Vagina (tissue), 2 donors: ENCODE measurements at regions not wholly inside any gene's neighbourhood (a gene's known extent, or its start where the extent isn't known, plus 50 kb on each side); places are given as distances from the start of the nearest gene placed in this dataset.

ENCODE experiments used
- POLR2AphosphoS5 ChIP-seq, 2 donors: sonication (generic); formaldehyde crosslinking; IDR thresholded peaks; one replicate each; pipeline ENCODE4 v1.9.0; 2017; ENCODE audit warnings: antibody characterized with exemption in 2 of 2, mild to moderate bottlenecking in 2 of 2, low read depth in 1 of 2; ENCODE audit not compliant: insufficient read depth in 1 of 2
- TF ChIP-seq, protein P1 (sequence below), 3 experiments: fragments of 450-650 bp in 2 of 3; fragments of 200-600 bp in 1 of 3; sonication (generic) in 1 of 3; IDR thresholded peaks; one replicate each; pipeline ENCODE4 v1.5.1; 2017 to 2019; ENCODE audit warnings: antibody characterized with exemption in 3 of 3, mild to moderate bottlenecking in 2 of 3, moderate library complexity in 2 of 3

DNA sequence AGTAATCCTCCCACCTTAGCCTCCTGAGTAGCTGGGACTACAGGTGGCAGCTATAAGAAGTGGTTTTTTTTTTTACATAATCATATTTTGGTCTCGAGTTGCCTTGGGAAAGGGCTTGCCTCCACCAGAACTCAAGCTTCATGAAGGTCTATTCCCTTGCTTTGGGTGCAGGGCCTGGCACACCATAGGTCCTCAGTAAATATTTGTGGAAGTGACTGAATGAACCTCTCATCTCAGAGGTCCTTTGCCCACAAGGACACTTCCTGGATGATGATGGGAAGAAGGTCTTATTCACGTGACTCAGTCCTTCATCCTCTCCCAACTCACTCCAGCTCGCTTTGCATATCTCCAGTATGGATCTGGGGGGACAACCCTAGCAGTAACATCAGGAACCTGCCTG is 114.0 kb upstream of the MED13L start:
- TF ChIP-seq, protein P1, sequence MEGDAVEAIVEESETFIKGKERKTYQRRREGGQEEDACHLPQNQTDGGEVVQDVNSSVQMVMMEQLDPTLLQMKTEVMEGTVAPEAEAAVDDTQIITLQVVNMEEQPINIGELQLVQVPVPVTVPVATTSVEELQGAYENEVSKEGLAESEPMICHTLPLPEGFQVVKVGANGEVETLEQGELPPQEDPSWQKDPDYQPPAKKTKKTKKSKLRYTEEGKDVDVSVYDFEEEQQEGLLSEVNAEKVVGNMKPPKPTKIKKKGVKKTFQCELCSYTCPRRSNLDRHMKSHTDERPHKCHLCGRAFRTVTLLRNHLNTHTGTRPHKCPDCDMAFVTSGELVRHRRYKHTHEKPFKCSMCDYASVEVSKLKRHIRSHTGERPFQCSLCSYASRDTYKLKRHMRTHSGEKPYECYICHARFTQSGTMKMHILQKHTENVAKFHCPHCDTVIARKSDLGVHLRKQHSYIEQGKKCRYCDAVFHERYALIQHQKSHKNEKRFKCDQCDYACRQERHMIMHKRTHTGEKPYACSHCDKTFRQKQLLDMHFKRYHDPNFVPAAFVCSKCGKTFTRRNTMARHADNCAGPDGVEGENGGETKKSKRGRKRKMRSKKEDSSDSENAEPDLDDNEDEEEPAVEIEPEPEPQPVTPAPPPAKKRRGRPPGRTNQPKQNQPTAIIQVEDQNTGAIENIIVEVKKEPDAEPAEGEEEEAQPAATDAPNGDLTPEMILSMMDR (IDR thresholded peaks at IDR 0.05) = no peak
- no peak for TF ChIP-seq POLR2AphosphoS5 (IDR thresholded peaks at IDR 0.05; ENCODE audit: insufficient read depth in 1 of 2, low read depth in 1 of 2)
